Lung (tissue), 11 donors: ENCODE measurements at regions not wholly inside any gene's neighbourhood (a gene's known extent, or its start where the extent isn't known, plus 50 kb on each side); places are given as distances from the start of the nearest gene placed in this dataset.
A peak's percentile ranks its signal among the peaks of the same experiment; 100 is the strongest.
"Not testable (repeated sequence)": the region's sequence is repeated elsewhere in the genome, so short reads cannot be mapped to it uniquely, and the experiment has no call there.

Experiments
- ATAC-seq: fragments of 200-7000 bp; cut with Tn5 transposase; one replicate; pipeline ENCODE4 v1.9.1; 2020; ENCODE audit warnings: moderate number of reproducible peaks; ENCODE audit not compliant: insufficient read depth, low FRiP score
- DNase-seq, 3 donors: peaks; one replicate each; pipeline ENCODE4 v3.0.0-alpha.2; 2013 to 2017
- H3K27ac ChIP-seq, 2 donors: one replicate each; pipeline ENCODE4 v1.5.1; 2013; ENCODE audit warnings: mild to moderate bottlenecking in 2 of 2, moderate library complexity in 2 of 2, control low read depth in 1 of 2, inconsistent platforms in 1 of 2, low read depth in 1 of 2, low read length in 1 of 2
- H3K27me3 ChIP-seq, 3 donors: one replicate each; pipeline ENCODE4 v1.5.1; 2013; ENCODE audit warnings: low read length in 2 of 3; ENCODE audit not compliant: control insufficient read depth in 3 of 3, insufficient read depth in 3 of 3
- H3K36me3 ChIP-seq, 4 donors: one replicate each; pipeline ENCODE4 v1.5.1; 2013; ENCODE audit warnings: low read length in 4 of 4, mild to moderate bottlenecking in 1 of 4, moderate library complexity in 1 of 4; ENCODE audit not compliant: control insufficient read depth in 4 of 4, insufficient read depth in 4 of 4
- H3K4me1 ChIP-seq, 5 donors: one replicate each; pipeline ENCODE4 v1.5.1; 2013; ENCODE audit warnings: low read length in 5 of 5, mild to moderate bottlenecking in 2 of 5, moderate library complexity in 1 of 5; ENCODE audit not compliant: control insufficient read depth in 5 of 5, insufficient read depth in 5 of 5
- H3K4me3 ChIP-seq: one replicate; pipeline ENCODE4 v1.5.1; 2013; ENCODE audit warnings: mild to moderate bottlenecking, control low read depth, moderate library complexity
- H3K9ac ChIP-seq, 2 donors: one replicate each; pipeline ENCODE4 v1.5.1; 2013; ENCODE audit warnings: low read length in 2 of 2, control low read depth in 1 of 2; ENCODE audit not compliant: insufficient read depth in 1 of 2
- H3K9me3 ChIP-seq, 4 donors: one replicate each; pipeline ENCODE4 v1.5.1; 2013; ENCODE audit warnings: low read length in 3 of 4, mild to moderate bottlenecking in 1 of 4, moderate library complexity in 1 of 4; ENCODE audit not compliant: control insufficient read depth in 4 of 4, insufficient read depth in 3 of 4
- WGBS, 2 donors: extraction: QIAGEN DNeasy Blood & Tissue Kit; methylation state at CpG; one replicate each; pipeline ENCODE4 v1.1.7; 2013; 5-methylcytosine and 5-hydroxymethylcytosine counted together
- TF ChIP-seq, protein P1 (sequence below): IDR thresholded peaks from 2 replicates; pipeline ENCODE4 v1.5.1; 2012; ENCODE audit warnings: mild to moderate bottlenecking; ENCODE audit errors: control extremely low read depth, extremely low read depth
- donor health status: control.
- donor health status: control.
- donor health status: Bipolar disorder and iron deficiency.
- donor health status: healthy.
- donor health status: DM: yes; HTN: yes; CAD: no.

DNA sequence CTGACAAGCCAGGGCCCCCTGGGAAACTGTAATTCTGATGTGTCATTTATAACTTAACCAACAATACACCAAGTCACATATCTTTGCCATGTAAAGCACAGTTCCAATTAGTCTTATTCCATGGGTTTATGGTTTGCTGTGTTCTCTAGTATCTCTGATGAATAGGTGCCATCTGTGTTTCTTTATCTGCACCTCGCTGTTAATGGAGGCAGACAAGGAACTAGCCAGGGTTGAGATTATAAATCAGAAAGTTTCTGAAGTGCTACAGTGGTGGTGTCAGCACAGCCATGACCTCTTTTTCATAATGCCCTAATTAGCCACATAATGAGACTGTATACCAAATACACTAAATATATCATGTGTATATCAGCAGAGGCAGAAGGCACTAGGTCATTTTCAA is 866.4 kb downstream of the PLOD2 start:
- no peak overlapping the region for H3K4me3 ChIP-seq
- 55 to 61% methylated on average over 1 of the region's 1 CpG for WGBS, 2 donors
- H3K9ac ChIP-seq = no peak overlapping the region
- TF ChIP-seq, protein P1, sequence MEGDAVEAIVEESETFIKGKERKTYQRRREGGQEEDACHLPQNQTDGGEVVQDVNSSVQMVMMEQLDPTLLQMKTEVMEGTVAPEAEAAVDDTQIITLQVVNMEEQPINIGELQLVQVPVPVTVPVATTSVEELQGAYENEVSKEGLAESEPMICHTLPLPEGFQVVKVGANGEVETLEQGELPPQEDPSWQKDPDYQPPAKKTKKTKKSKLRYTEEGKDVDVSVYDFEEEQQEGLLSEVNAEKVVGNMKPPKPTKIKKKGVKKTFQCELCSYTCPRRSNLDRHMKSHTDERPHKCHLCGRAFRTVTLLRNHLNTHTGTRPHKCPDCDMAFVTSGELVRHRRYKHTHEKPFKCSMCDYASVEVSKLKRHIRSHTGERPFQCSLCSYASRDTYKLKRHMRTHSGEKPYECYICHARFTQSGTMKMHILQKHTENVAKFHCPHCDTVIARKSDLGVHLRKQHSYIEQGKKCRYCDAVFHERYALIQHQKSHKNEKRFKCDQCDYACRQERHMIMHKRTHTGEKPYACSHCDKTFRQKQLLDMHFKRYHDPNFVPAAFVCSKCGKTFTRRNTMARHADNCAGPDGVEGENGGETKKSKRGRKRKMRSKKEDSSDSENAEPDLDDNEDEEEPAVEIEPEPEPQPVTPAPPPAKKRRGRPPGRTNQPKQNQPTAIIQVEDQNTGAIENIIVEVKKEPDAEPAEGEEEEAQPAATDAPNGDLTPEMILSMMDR = no peak
- peaks cover 0 to 4% (median 0%) of the 10 kb centered on the region in 5 donors for H3K4me1 ChIP-seq
- no peak overlapping the region for H3K27ac ChIP-seq
- DNase-seq = peak; percentile 41 to 86 (median 85)
- H3K9me3 ChIP-seq = no peaks in the 10 kb centered on the region
- ATAC-seq = no peak
- H3K27me3 ChIP-seq = no peaks in the 10 kb centered on the region
- H3K36me3 ChIP-seq = no peaks in the 10 kb centered on the region

DNA sequence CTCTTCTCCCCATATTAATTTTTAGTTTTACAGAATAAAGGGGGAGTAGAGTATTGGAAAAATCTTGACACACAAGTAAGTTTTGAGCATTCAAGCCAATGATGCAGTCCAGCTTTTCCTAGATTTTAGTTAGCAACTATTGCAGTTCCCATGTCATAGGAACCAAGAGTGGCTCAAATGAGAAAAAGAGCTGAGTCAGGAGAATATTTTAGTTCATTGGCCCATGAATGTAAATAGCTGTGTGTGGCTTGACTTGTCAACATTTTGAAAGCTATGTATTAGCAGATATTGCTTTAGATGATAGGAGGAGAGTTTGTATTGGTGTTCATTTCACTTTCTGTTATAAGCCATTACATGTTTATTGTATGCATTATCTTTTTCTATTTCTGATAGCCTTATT is 853.7 kb downstream of the PLOD2 start:
- Histone ChIP-seq H3K36me3 (no peaks in the 10 kb centered on the region), H3K9me3 (no peaks in the 10 kb centered on the region), H3K4me3 (no peak overlapping the region), H3K27ac (no peak overlapping the region), H3K9ac (no peak overlapping the region), H3K4me1 (no peaks in the 10 kb centered on the region), H3K27me3 (no peaks in the 10 kb centered on the region)
- ATAC-seq (no peak), DNase-seq (no peak)
- TF ChIP-seq, protein P1 = no peak

- no peaks in the 10 kb centered on the region for H3K4me1 ChIP-seq
- H3K9ac ChIP-seq = no peak overlapping the region
- TF ChIP-seq, protein P1 = no peak
- WGBS, 2 donors = 72 to 74% methylated on average over 2 of the region's 2 CpGs
- DNase-seq (no peak), ATAC-seq (no peak)
- no peaks in the 10 kb centered on the region for H3K27me3 ChIP-seq
- H3K9me3 ChIP-seq = peaks cover 0 to 3% (median 0%) of the 10 kb centered on the region in 4 donors
- H3K4me3 ChIP-seq = no peak overlapping the region
- no peaks in the 10 kb centered on the region for H3K36me3 ChIP-seq
- H3K27ac ChIP-seq = no peak overlapping the region
These were observed 847.2 kb downstream of the PLOD2 start for GRCh38 chr3:145313751-145314150.

DNA sequence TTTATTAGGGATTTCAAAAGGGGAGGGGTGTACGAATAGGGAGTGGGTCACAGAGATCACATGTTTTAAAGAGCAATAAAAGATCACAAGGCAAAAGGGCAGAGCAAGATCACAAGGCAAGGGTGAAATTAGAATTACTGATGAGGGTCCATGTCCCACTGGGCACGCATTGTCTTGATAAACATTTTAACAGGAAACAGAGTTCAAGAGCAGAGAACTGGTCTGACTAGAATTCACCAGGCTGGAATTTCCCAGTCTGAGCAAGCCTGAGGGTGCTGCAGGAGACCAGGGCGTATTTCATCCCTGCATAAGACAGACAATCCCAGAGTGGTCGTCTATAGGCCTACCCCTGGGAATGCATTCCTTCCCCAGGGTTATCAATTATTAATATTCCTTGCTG is 844.7 kb downstream of the PLOD2 start:
- 62 to 66% methylated on average over 4 of the region's 4 CpGs for WGBS, 2 donors
- not testable (repeated sequence) for ATAC-seq

More for the DNA sequence above, 844.7 kb downstream of the PLOD2 start:
- H3K4me1 ChIP-seq, H3K27me3 ChIP-seq, H3K9me3 ChIP-seq, H3K36me3 ChIP-seq, H3K27ac ChIP-seq, H3K4me3 ChIP-seq, DNase-seq, H3K9ac ChIP-seq: not testable (repeated sequence)
